GM06990 (cell line): ENCODE measurements at regions not wholly inside any gene's neighbourhood (a gene's known extent, or its start where the extent isn't known, plus 50 kb on each side); places are given as distances from the start of the nearest gene placed in this dataset.

Experiments used
- DNase-seq: peaks from one replicate; pipeline ENCODE4 v3.0.0-alpha.2; 2011; ENCODE audit not compliant: insufficient read length; ENCODE audit errors: extremely low read depth
- H3K27me3 ChIP-seq: replicated peaks from 2 replicates; pipeline ENCODE4 v1.6.0; 2011; ENCODE audit warnings: low read length; ENCODE audit not compliant: control insufficient read depth, insufficient read depth
- H3K36me3 ChIP-seq: 2 replicates; pipeline ENCODE4 v1.5.1; 2011; ENCODE audit warnings: low read length; ENCODE audit not compliant: control insufficient read depth, insufficient read depth
- H3K4me3 ChIP-seq: replicated peaks from 2 replicates; pipeline ENCODE4 v1.5.1; 2011; ENCODE audit warnings: low read depth, mild to moderate bottlenecking, control low read depth, low read length
- TF ChIP-seq, protein P1 (sequence below): IDR thresholded peaks from 2 replicates; pipeline ENCODE4 v1.5.1; 2011; ENCODE audit warnings: low read length, control low read depth, mild to moderate bottlenecking, inconsistent platforms; ENCODE audit not compliant: insufficient read depth, poor library complexity, severe bottlenecking

DNA sequence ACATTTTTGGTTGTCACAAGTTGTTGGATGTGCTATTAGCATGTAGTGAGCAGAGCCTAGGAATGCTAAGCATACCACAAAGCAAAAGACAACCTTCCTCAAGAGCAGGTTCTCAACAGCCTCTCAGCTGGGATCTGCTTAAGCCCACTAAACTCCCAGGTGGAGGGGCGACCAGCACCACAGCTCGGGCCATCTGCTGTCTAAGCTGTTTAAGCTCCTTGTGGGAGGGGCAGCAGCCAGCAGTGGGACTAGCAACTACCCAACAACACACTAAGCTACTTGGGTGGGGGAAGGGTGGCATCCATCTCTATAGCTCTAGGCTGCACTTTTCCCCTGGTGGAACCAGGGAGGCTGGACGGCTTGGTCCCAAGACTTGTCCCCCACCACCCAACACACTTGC is 1052.7 kb upstream of the ARRDC3 start:
- H3K4me3 ChIP-seq: no peak overlapping the region
- H3K27me3 ChIP-seq: no peaks in the 10 kb centered on the region
- no peak for DNase-seq
- TF ChIP-seq, protein P1, sequence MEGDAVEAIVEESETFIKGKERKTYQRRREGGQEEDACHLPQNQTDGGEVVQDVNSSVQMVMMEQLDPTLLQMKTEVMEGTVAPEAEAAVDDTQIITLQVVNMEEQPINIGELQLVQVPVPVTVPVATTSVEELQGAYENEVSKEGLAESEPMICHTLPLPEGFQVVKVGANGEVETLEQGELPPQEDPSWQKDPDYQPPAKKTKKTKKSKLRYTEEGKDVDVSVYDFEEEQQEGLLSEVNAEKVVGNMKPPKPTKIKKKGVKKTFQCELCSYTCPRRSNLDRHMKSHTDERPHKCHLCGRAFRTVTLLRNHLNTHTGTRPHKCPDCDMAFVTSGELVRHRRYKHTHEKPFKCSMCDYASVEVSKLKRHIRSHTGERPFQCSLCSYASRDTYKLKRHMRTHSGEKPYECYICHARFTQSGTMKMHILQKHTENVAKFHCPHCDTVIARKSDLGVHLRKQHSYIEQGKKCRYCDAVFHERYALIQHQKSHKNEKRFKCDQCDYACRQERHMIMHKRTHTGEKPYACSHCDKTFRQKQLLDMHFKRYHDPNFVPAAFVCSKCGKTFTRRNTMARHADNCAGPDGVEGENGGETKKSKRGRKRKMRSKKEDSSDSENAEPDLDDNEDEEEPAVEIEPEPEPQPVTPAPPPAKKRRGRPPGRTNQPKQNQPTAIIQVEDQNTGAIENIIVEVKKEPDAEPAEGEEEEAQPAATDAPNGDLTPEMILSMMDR: no peak
- H3K36me3 ChIP-seq: no peaks in the 10 kb centered on the region

DNA sequence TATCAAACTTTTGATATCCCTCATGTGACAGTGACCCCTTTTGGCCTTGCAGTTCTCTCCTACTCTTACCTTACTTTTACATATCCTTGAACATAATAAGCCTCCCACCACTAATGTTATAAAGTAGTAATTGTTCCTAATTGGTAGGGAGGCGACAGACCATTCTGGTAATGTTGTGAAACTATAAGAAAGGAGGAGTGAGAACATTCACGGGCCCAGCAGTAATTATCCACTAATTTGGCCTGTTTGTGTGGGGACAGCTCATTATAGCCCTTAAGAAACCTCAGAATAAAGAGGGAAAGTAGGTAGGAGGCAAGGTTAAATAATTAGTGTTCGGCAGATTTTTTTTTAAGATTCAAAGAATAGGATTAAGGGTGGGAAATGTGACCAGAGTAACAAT is 1046.5 kb upstream of the ARRDC3 start:
- no peak overlapping the region for H3K4me3 ChIP-seq
- H3K27me3 ChIP-seq: no peaks in the 10 kb centered on the region
- TF ChIP-seq, protein P1: no peak
- H3K36me3 ChIP-seq: no peaks in the 10 kb centered on the region
- no peak for DNase-seq

DNA sequence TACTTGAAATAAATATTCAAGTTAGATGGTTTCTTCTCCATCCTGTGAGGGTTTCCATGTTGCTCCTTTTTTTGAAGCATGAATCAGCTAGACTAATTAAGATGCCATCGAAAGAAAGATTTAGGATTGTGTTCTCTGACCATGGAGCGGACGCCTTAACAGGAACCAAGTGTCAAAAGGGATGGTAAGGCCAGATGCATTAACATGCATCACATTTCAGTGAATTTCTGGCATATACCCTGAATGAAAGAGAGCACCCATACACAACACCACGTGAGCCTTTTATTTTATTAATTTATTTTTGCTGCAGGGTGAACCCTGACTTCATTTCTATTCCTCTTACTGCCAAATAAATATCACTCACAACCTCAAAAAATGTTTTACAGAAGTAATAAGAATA is 1045.3 kb upstream of the ARRDC3 start:
- no peak for DNase-seq
- Histone ChIP-seq H3K36me3 (no peaks in the 10 kb centered on the region), H3K4me3 (no peak overlapping the region), H3K27me3 (no peaks in the 10 kb centered on the region)
- TF ChIP-seq, protein P1: no peak

DNA sequence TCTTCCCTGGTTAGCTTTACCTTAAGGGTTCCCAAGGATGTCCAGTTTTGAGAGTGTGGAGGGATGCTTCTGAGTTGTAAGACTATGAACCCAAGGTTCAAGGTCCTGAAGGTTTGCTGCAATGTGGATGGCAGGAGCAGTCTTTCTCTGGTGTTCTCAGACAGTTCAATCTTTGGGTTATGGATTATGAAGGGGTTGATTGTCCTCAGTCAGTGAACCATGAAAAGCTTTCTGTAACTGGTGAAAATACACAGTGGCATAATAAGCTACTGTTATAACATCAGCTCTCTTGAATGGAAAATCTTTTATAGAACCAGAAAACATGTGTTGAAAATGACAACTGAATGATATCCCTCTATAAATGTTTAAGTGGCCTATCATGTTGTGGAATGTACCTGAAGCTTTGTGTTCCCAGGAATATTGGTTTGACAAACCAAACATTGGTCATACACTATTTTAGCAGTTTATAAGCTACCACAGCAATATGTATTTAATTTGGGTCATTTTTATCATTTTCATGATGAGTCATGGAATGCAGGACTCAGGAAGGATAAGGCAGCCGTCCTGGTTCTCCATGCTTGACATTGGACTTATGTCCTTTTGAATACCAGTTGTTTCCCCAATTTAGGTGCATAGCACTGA is 1041.8 kb upstream of the ARRDC3 start:
- DNase-seq: no peak
- no peaks in the 10 kb centered on the region for H3K27me3 ChIP-seq
- no peak overlapping the region for H3K4me3 ChIP-seq
- TF ChIP-seq, protein P1: no peak
- no peaks in the 10 kb centered on the region for H3K36me3 ChIP-seq

DNA sequence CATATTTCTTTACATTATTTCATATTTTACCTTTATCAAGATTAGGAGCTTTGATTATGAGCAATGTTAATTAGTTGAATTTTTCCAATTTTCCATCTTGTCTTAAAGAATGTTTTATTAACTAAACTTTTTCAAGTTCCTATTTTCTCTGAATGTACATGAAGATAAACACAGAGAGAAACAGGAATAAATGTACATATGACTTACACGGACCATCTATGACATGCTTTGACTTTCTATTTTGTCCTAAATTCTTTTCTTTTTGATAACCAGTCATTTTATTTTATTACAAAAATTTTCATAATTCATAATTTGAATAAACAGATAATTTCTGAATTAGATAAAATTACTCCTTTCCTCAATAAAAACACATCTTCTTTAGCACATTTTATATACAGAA is 1038.8 kb upstream of the ARRDC3 start:
- H3K4me3 ChIP-seq: no peak overlapping the region
- no peaks in the 10 kb centered on the region for H3K27me3 ChIP-seq
- DNase-seq: no peak
- no peaks in the 10 kb centered on the region for H3K36me3 ChIP-seq
- TF ChIP-seq, protein P1: no peak

DNA sequence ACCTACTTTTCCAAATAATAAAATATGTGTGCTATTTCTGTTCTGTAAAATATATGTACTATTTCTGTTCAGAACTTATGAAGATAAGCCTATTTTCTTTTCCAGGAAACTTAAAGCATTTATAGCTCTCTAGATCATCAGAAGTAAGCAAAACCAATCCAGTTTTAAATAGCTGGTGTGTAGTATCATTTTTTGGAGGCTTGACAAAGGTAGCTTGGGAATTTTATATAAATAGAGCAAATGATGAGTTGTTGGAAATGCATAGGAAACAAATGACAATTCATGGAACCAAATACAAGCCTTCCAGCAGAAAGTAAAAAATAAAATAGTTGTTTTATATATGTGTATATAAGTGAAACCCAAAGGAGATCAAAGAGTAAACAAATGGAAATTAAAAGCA is 1038.1 kb upstream of the ARRDC3 start:
- no peak for DNase-seq
- TF ChIP-seq, protein P1: no peak
- Histone ChIP-seq H3K4me3 (no peak overlapping the region), H3K36me3 (no peaks in the 10 kb centered on the region), H3K27me3 (no peaks in the 10 kb centered on the region)
